Caco-2 (cell line): ENCODE measurements at regions not wholly inside any gene's neighbourhood (a gene's known extent, or its start where the extent isn't known, plus 50 kb on each side); places are given as distances from the start of the nearest gene placed in this dataset.

Experiments used
- BruUV-seq: library from RNA; stranded (reverse); fragments of 400-500 nt; replicated peaks from 2 replicates; lab custom pipeline; 2021; lab: Mats Ljungman, UMichigan
- CTCF ChIA-PET: fragments of 300-600 bp; sonication (Branson Sonifier 250); formaldehyde crosslinking; loops from one replicate; lab custom pipeline; 2022; ENCODE audit warnings: antibody characterized with exemption; lab: Charles Lee
- POLR2A ChIA-PET: fragments of 300-600 bp; sonication (Branson Sonifier 250); formaldehyde crosslinking; loops from one replicate; lab custom pipeline; 2022; ENCODE audit warnings: antibody characterized with exemption; lab: Charles Lee
- DNase-seq, 2 experiments: peaks; one replicate each; pipeline versions ENCODE4 v3.0.0 to v3.0.0-alpha.2; 2020 to 2022
- H3K27me3 ChIP-seq: replicated peaks from 2 replicates; pipeline ENCODE4 v1.6.0; 2011; ENCODE audit warnings: low read length; ENCODE audit not compliant: control insufficient read depth, insufficient read depth
- H3K36me3 ChIP-seq: 2 replicates; pipeline ENCODE4 v1.5.1; 2011; ENCODE audit warnings: low read length; ENCODE audit not compliant: control insufficient read depth, insufficient read depth
- H3K4me1 ChIP-seq: fragments of 250-450 bp; sonication (Bioruptor Pico); 2 replicates; pipeline ENCODE4 v1.5.1; 2020; ENCODE audit warnings: mild to moderate bottlenecking
- H3K4me3 ChIP-seq: 2 replicates; pipeline ENCODE4 v1.5.1; 2011; ENCODE audit warnings: low read depth, mild to moderate bottlenecking, control low read depth, low read length
- H3K9me3 ChIP-seq: fragments of 250-450 bp; sonication (Bioruptor Pico); 2 replicates; pipeline ENCODE4 v1.5.1; 2020; ENCODE audit warnings: mild to moderate bottlenecking, moderate library complexity
- H3K27ac Mint-ChIP-seq: one replicate; pipeline ENCODE4 v1.8.0; 2022; ENCODE audit warnings: mixed read lengths; ENCODE audit not compliant: unreplicated experiment
- H3K27me3 Mint-ChIP-seq: one replicate; pipeline ENCODE4 v1.8.0; 2022; ENCODE audit warnings: mixed read lengths; ENCODE audit not compliant: insufficient read depth, unreplicated experiment
- H3K36me3 Mint-ChIP-seq: one replicate; pipeline ENCODE4 v1.8.0; 2022; ENCODE audit warnings: mild to moderate bottlenecking, mixed read lengths; ENCODE audit not compliant: insufficient read depth, unreplicated experiment
- H3K4me1 Mint-ChIP-seq: one replicate; pipeline ENCODE4 v1.8.0; 2022; ENCODE audit warnings: low read depth, mixed read lengths; ENCODE audit not compliant: unreplicated experiment
- H3K4me3 Mint-ChIP-seq: one replicate; pipeline ENCODE4 v1.8.0; 2022; ENCODE audit warnings: mild to moderate bottlenecking, moderate library complexity, mixed read lengths; ENCODE audit not compliant: unreplicated experiment
- H3K9me3 Mint-ChIP-seq: one replicate; pipeline ENCODE4 v1.8.0; 2022; ENCODE audit warnings: mixed read lengths; ENCODE audit not compliant: unreplicated experiment
- CTCF ChIP-seq, 2 experiments: fragments of 200-600 bp in 1 of 2; IDR thresholded peaks; 1 replicate in 1 of 2; 2 replicates in 1 of 2; pipeline versions ENCODE4 v1.5.1 to v1.8.0; 2011 to 2022; ENCODE audit warnings: antibody characterized with exemption in 1 of 2, control low read depth in 1 of 2, inconsistent platforms in 1 of 2, low read depth in 1 of 2, low read length in 1 of 2, mild to moderate bottlenecking in 1 of 2, moderate library complexity in 1 of 2; ENCODE audit not compliant: insufficient read depth in 1 of 2, severe bottlenecking in 1 of 2, unreplicated experiment in 1 of 2
- intact Hi-C: fragments of 100-400 bp; cut with micrococcal nuclease; formaldehyde crosslinking; loops from one replicate; pipeline ENCODE4 v1.10.0; 2022; ENCODE audit not compliant: unreplicated experiment

GRCh38 chr9:79111653-79112052, 460.1 kb upstream of the TLE4 start:
- no peak for DNase-seq
- Mint-ChIP-seq H3K4me3 (no peak overlapping the region), H3K27ac (no peak overlapping the region), H3K36me3 (no peaks in the 10 kb centered on the region), H3K9me3 (no peaks in the 10 kb centered on the region), H3K27me3 (no peaks in the 10 kb centered on the region), H3K4me1 (no peaks in the 10 kb centered on the region)
- intact Hi-C loops, result no loop called here
- Histone ChIP-seq H3K36me3 (no peaks in the 10 kb centered on the region), H3K4me3 (no peak overlapping the region), H3K27me3 (no peaks in the 10 kb centered on the region), H3K9me3 (no peaks in the 10 kb centered on the region), H3K4me1 (no peaks in the 10 kb centered on the region)
- TF ChIP-seq CTCF (IDR thresholded peaks at IDR 0.05; ENCODE audit: insufficient read depth in 1 of 2, low read depth in 1 of 2, low read length in 1 of 2, severe bottlenecking in 1 of 2, unreplicated experiment in 1 of 2), result no peak
- POLR2A ChIA-PET, result no interaction called here
- BruUV-seq, result no TSS peak
- CTCF ChIA-PET, result no interaction called here

GRCh38 chr9:79115176-79115575, 456.6 kb upstream of the TLE4 start:
- POLR2A ChIA-PET, result no interaction called here
- no peak overlapping the region for H3K27ac Mint-ChIP-seq
- H3K27me3 Mint-ChIP-seq, result no peaks in the 10 kb centered on the region
- no peak for DNase-seq
- H3K36me3 Mint-ChIP-seq, result no peaks in the 10 kb centered on the region
- CTCF ChIA-PET, result no interaction called here
- Histone ChIP-seq H3K27me3 (no peaks in the 10 kb centered on the region), H3K4me1 (no peaks in the 10 kb centered on the region), H3K4me3 (no peak overlapping the region), H3K36me3 (no peaks in the 10 kb centered on the region), H3K9me3 (no peaks in the 10 kb centered on the region)
- no TSS peak for BruUV-seq
- no peaks in the 10 kb centered on the region for H3K9me3 Mint-ChIP-seq
- intact Hi-C loops, result no loop called here
- no peaks in the 10 kb centered on the region for H3K4me1 Mint-ChIP-seq
- no peak overlapping the region for H3K4me3 Mint-ChIP-seq
- no peak for TF ChIP-seq CTCF (IDR thresholded peaks at IDR 0.05; ENCODE audit: insufficient read depth in 1 of 2, low read depth in 1 of 2, low read length in 1 of 2, severe bottlenecking in 1 of 2, unreplicated experiment in 1 of 2)

GRCh38 chr9:79116041-79116440, 455.7 kb upstream of the TLE4 start:
- H3K4me3 Mint-ChIP-seq, result no peak overlapping the region
- ChIA-PET POLR2A (no interaction called here), CTCF (no interaction called here)
- H3K36me3 ChIP-seq, result no peaks in the 10 kb centered on the region
- intact Hi-C loops, result no loop called here
- H3K4me1 Mint-ChIP-seq, result no peaks in the 10 kb centered on the region
- no peaks in the 10 kb centered on the region for H3K27me3 Mint-ChIP-seq
- no peaks in the 10 kb centered on the region for H3K27me3 ChIP-seq
- no TSS peak for BruUV-seq
- no peak overlapping the region for H3K27ac Mint-ChIP-seq
- H3K36me3 Mint-ChIP-seq, result no peaks in the 10 kb centered on the region
- no peaks in the 10 kb centered on the region for H3K4me1 ChIP-seq
- DNase-seq, result no peak
- TF ChIP-seq CTCF (IDR thresholded peaks at IDR 0.05; ENCODE audit: insufficient read depth in 1 of 2, low read depth in 1 of 2, low read length in 1 of 2, severe bottlenecking in 1 of 2, unreplicated experiment in 1 of 2), result no peak
- no peaks in the 10 kb centered on the region for H3K9me3 ChIP-seq
- no peaks in the 10 kb centered on the region for H3K9me3 Mint-ChIP-seq
- no peak overlapping the region for H3K4me3 ChIP-seq
